ENCODE measurements at regions not wholly inside any gene's neighbourhood (a gene's known extent, or its start where the extent isn't known, plus 50 kb on each side); places are given as distances from the start of the nearest gene placed in this dataset.
A peak's percentile ranks its signal among the peaks of the same experiment; 100 is the strongest.

DNA sequence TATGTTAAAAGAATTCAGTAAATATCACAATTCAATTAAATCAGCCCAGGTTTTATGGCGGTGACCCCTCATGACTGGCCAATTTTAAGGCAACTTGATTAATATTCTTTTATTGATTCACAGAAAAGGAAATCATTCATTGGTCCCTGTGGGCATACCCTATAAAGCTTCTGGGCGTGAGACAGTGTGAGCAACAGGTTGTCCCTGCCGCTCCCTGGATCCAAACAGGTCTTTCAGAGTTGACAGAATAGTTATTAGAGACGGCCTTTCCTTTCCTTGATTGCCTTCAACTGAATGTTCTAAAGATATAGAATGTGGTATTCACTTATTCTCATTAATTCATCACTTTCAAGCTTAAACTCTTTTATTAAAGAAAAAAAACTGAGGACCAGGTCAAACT is 433.9 kb downstream of the KCNJ2 start:
- H3K36me3 ChIP-seq (ENCODE audit: control insufficient read depth, insufficient read depth, low read length) = no peaks in the 10 kb centered on the region
- no peak overlapping the region for H3K4me3 ChIP-seq (ENCODE audit: low read depth in 2 of 2, low read length in 2 of 2)
- in situ Hi-C loops (cut with HindIII; ENCODE audit: low pct_unique_long_range_greater_than_20kb, low sequenced_read_pairs) (no loop called here), intact Hi-C loops (cut with micrococcal nuclease; ENCODE audit: unreplicated experiment) (no loop called here)
- no peak for ATAC-seq
- CTCF ChIA-PET = no interaction called here
- POLR2A ChIA-PET = no interaction called here
- H3K4me1 ChIP-seq (ENCODE audit: control insufficient read depth, insufficient read depth, low read length) = no peaks in the 10 kb centered on the region
- no TSS peak for BruUV-seq (replicated peaks)
- no peaks in the 10 kb centered on the region for H3K9me3 ChIP-seq (ENCODE audit: control insufficient read depth, insufficient read depth, low read depth, low read length)
- no peak for TF ChIP-seq SIN3A (IDR thresholded peaks at IDR 0.05; ENCODE audit: borderline replicate concordance, insufficient read depth, low read depth, low read length)
- TF ChIP-seq, protein P1, sequence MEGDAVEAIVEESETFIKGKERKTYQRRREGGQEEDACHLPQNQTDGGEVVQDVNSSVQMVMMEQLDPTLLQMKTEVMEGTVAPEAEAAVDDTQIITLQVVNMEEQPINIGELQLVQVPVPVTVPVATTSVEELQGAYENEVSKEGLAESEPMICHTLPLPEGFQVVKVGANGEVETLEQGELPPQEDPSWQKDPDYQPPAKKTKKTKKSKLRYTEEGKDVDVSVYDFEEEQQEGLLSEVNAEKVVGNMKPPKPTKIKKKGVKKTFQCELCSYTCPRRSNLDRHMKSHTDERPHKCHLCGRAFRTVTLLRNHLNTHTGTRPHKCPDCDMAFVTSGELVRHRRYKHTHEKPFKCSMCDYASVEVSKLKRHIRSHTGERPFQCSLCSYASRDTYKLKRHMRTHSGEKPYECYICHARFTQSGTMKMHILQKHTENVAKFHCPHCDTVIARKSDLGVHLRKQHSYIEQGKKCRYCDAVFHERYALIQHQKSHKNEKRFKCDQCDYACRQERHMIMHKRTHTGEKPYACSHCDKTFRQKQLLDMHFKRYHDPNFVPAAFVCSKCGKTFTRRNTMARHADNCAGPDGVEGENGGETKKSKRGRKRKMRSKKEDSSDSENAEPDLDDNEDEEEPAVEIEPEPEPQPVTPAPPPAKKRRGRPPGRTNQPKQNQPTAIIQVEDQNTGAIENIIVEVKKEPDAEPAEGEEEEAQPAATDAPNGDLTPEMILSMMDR (IDR thresholded peaks at IDR 0.05) = no peak
- no peak for TF ChIP-seq POLR2AphosphoS5 (IDR thresholded peaks at IDR 0.05; ENCODE audit: low read depth, low read length)
- TF ChIP-seq, protein P2, sequence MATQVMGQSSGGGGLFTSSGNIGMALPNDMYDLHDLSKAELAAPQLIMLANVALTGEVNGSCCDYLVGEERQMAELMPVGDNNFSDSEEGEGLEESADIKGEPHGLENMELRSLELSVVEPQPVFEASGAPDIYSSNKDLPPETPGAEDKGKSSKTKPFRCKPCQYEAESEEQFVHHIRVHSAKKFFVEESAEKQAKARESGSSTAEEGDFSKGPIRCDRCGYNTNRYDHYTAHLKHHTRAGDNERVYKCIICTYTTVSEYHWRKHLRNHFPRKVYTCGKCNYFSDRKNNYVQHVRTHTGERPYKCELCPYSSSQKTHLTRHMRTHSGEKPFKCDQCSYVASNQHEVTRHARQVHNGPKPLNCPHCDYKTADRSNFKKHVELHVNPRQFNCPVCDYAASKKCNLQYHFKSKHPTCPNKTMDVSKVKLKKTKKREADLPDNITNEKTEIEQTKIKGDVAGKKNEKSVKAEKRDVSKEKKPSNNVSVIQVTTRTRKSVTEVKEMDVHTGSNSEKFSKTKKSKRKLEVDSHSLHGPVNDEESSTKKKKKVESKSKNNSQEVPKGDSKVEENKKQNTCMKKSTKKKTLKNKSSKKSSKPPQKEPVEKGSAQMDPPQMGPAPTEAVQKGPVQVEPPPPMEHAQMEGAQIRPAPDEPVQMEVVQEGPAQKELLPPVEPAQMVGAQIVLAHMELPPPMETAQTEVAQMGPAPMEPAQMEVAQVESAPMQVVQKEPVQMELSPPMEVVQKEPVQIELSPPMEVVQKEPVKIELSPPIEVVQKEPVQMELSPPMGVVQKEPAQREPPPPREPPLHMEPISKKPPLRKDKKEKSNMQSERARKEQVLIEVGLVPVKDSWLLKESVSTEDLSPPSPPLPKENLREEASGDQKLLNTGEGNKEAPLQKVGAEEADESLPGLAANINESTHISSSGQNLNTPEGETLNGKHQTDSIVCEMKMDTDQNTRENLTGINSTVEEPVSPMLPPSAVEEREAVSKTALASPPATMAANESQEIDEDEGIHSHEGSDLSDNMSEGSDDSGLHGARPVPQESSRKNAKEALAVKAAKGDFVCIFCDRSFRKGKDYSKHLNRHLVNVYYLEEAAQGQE (IDR thresholded peaks at IDR 0.05; ENCODE audit: insufficient read depth in 1 of 2, low read depth in 2 of 2, low read length in 1 of 2) = no peak
- no peak for TF ChIP-seq TCF7L2 (IDR thresholded peaks at IDR 0.05; ENCODE audit: low read depth, low read length)
- H3K27ac ChIP-seq (ENCODE audit: low read length) = no peak overlapping the region
- H3K27me3 ChIP-seq (ENCODE audit: control insufficient read depth, insufficient read depth, low read length) = no peaks in the 10 kb centered on the region
- DNase-seq (ENCODE audit: low read depth, low spot score) = no peak

DNA sequence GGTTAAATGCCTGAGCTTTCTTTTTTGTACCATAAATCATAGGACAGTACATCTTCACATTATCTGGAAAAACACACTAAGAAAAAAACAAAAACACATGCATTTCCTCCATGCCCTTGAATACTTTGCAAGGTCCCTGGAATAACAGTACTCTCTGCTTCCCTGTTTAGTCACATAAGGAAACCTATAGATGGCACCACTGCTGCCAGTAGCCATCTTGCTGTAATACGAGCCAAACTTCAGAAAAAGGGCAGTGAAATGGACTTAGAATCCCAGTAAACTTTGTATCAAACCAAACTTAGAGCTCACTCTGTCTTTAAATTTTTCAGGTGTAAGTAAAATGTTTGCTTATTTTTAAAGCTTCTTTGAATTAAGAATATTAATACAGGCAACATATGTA is 435.5 kb downstream of the KCNJ2 start:
- H3K4me3 ChIP-seq (ENCODE audit: low read depth in 2 of 2, low read length in 2 of 2) = no peak overlapping the region
- H3K4me1 ChIP-seq (ENCODE audit: control insufficient read depth, insufficient read depth, low read length) = no peaks in the 10 kb centered on the region
- DNase-seq (ENCODE audit: low read depth, low spot score) (no peak), ATAC-seq (no peak)
- TF ChIP-seq, protein P2 (IDR thresholded peaks at IDR 0.05; ENCODE audit: insufficient read depth in 1 of 2, low read depth in 2 of 2, low read length in 1 of 2) = no peak
- no peak for TF ChIP-seq TCF7L2 (IDR thresholded peaks at IDR 0.05; ENCODE audit: low read depth, low read length)
- TF ChIP-seq POLR2AphosphoS5 (IDR thresholded peaks at IDR 0.05; ENCODE audit: low read depth, low read length) = no peak
- TF ChIP-seq, protein P1 (IDR thresholded peaks at IDR 0.05) = peak; percentile 22; the same call in 1 of the 2 replicates
- no peak for TF ChIP-seq SIN3A (IDR thresholded peaks at IDR 0.05; ENCODE audit: borderline replicate concordance, insufficient read depth, low read depth, low read length)
- in situ Hi-C loops (cut with HindIII; ENCODE audit: low pct_unique_long_range_greater_than_20kb, low sequenced_read_pairs) (no loop called here), intact Hi-C loops (cut with micrococcal nuclease; ENCODE audit: unreplicated experiment) (no loop called here)
- H3K9me3 ChIP-seq (ENCODE audit: control insufficient read depth, insufficient read depth, low read depth, low read length) = no peaks in the 10 kb centered on the region
- no TSS peak for BruUV-seq (replicated peaks)
- no peaks in the 10 kb centered on the region for H3K36me3 ChIP-seq (ENCODE audit: control insufficient read depth, insufficient read depth, low read length)
- H3K27ac ChIP-seq (ENCODE audit: low read length) = no peak overlapping the region
- 0 out of 2 replicates have a peak, but pooled peaks cover 4% of the 10 kb centered on the region for H3K27me3 ChIP-seq (ENCODE audit: control insufficient read depth, insufficient read depth, low read length)
- ChIA-PET CTCF (no interaction called here), POLR2A (no interaction called here)

All from Panc1 (cell line).